ENCODE measurements at regions not wholly inside any gene's neighbourhood (a gene's known extent, or its start where the extent isn't known, plus 50 kb on each side); places are given as distances from the start of the nearest gene placed in this dataset.

GRCh38 chr3:135896613-135897012, 68.9 kb upstream of the PPP2R3A start:
- no peaks in the 10 kb centered on the region for H4K20me1 ChIP-seq (ENCODE audit: insufficient read depth, poor library complexity, severe bottlenecking)
- no peaks in the 10 kb centered on the region for H3K4me1 ChIP-seq (ENCODE audit: insufficient read depth)
- no peaks in the 10 kb centered on the region for H3K36me3 ChIP-seq (replicated peaks; ENCODE audit: insufficient read depth, low read depth)
- no peak overlapping the region for H3K27ac ChIP-seq
- no peak overlapping the region for H3K4me3 ChIP-seq
- H3K27me3 ChIP-seq: no peaks in the 10 kb centered on the region
- no peak for TF ChIP-seq CTCF (IDR thresholded peaks at IDR 0.05; ENCODE audit: poor library complexity)
- TF ChIP-seq EZH2phosphoT487 (IDR thresholded peaks at IDR 0.05; ENCODE audit: low read depth, severe bottlenecking, unreplicated experiment): no peak
- no peak for TF ChIP-seq EZH2 (IDR thresholded peaks at IDR 0.05; ENCODE audit: borderline replicate concordance)
- 70% methylated on average over 2 of the region's 2 CpGs for WGBS (ENCODE audit: low lambda C conversion rate, missing lambda C conversion rate)
- H3K4me2 ChIP-seq: no peak overlapping the region
- no peaks in the 10 kb centered on the region for H3K79me2 ChIP-seq
- no peak for DNase-seq (ENCODE audit: low spot score)
- no peaks in the 10 kb centered on the region for H3K9me2 ChIP-seq (replicated peaks; ENCODE audit: insufficient read depth)
- H2AFZ ChIP-seq: no peak overlapping the region
- no peaks in the 10 kb centered on the region for H3K9me3 ChIP-seq (ENCODE audit: low read depth)

GRCh38 chr3:135897715-135898114, 67.8 kb upstream of the PPP2R3A start:
- Histone ChIP-seq H2AFZ (no peak overlapping the region), H3K4me2 (no peak overlapping the region), H3K27me3 (no peaks in the 10 kb centered on the region), H3K36me3 (replicated peaks; ENCODE audit: insufficient read depth, low read depth) (no peaks in the 10 kb centered on the region), H3K27ac (no peak overlapping the region), H3K4me3 (no peak overlapping the region), H4K20me1 (ENCODE audit: insufficient read depth, poor library complexity, severe bottlenecking) (no peaks in the 10 kb centered on the region), H3K9me2 (replicated peaks; ENCODE audit: insufficient read depth) (no peaks in the 10 kb centered on the region), H3K4me1 (ENCODE audit: insufficient read depth) (no peaks in the 10 kb centered on the region), H3K9me3 (ENCODE audit: low read depth) (no peaks in the 10 kb centered on the region), H3K79me2 (no peaks in the 10 kb centered on the region)
- TF ChIP-seq EZH2phosphoT487 (IDR thresholded peaks at IDR 0.05; ENCODE audit: low read depth, severe bottlenecking, unreplicated experiment) (no peak), EZH2 (IDR thresholded peaks at IDR 0.05; ENCODE audit: borderline replicate concordance) (no peak), CTCF (IDR thresholded peaks at IDR 0.05; ENCODE audit: poor library complexity) (no peak)
- no peak for DNase-seq (ENCODE audit: low spot score)
- WGBS (ENCODE audit: low lambda C conversion rate, missing lambda C conversion rate): 90% methylated on average over 1 of the region's 1 CpG

GRCh38 chr3:135898774-135899173, 66.8 kb upstream of the PPP2R3A start:
- H3K4me2 ChIP-seq: no peak overlapping the region
- H3K4me3 ChIP-seq: no peak overlapping the region
- no peaks in the 10 kb centered on the region for H4K20me1 ChIP-seq (ENCODE audit: insufficient read depth, poor library complexity, severe bottlenecking)
- H3K27me3 ChIP-seq: no peaks in the 10 kb centered on the region
- H3K9me2 ChIP-seq (replicated peaks; ENCODE audit: insufficient read depth): no peaks in the 10 kb centered on the region
- TF ChIP-seq CTCF (IDR thresholded peaks at IDR 0.05; ENCODE audit: poor library complexity) (no peak), EZH2phosphoT487 (IDR thresholded peaks at IDR 0.05; ENCODE audit: low read depth, severe bottlenecking, unreplicated experiment) (no peak), EZH2 (IDR thresholded peaks at IDR 0.05; ENCODE audit: borderline replicate concordance) (no peak)
- no peaks in the 10 kb centered on the region for H3K36me3 ChIP-seq (replicated peaks; ENCODE audit: insufficient read depth, low read depth)
- no peak for DNase-seq (ENCODE audit: low spot score)
- no peaks in the 10 kb centered on the region for H3K4me1 ChIP-seq (ENCODE audit: insufficient read depth)
- H3K79me2 ChIP-seq: no peaks in the 10 kb centered on the region
- no peaks in the 10 kb centered on the region for H3K9me3 ChIP-seq (ENCODE audit: low read depth)
- no peak overlapping the region for H3K27ac ChIP-seq
- 88% methylated on average over 3 of the region's 3 CpGs for WGBS (ENCODE audit: low lambda C conversion rate, missing lambda C conversion rate)
- no peak overlapping the region for H2AFZ ChIP-seq
